Mucosa of descending colon (tissue), 3 donors: ENCODE measurements at regions not wholly inside any gene's neighbourhood (a gene's known extent, or its start where the extent isn't known, plus 50 kb on each side); places are given as distances from the start of the nearest gene placed in this dataset.

ENCODE experiments used
- ATAC-seq: fragments of 200-7000 bp; cut with Tn5 transposase; one replicate; pipeline ENCODE4 v1.9.1; 2020; ENCODE audit warnings: mild to moderate bottlenecking, moderate library complexity
- DNase-seq, 3 donors: peaks; one replicate each; pipeline ENCODE4 v3.0.0-alpha.2; 2020
- H3K36me3 ChIP-seq: fragments of 200-600 bp; one replicate; pipeline ENCODE4 v1.8.0; 2021; ENCODE audit warnings: low read depth, mild to moderate bottlenecking
- H3K4me1 ChIP-seq: fragments of 200-600 bp; one replicate; pipeline ENCODE4 v1.8.0; 2021; ENCODE audit warnings: low read depth, mild to moderate bottlenecking
- H3K4me3 ChIP-seq: fragments of 200-600 bp; one replicate; pipeline ENCODE4 v1.8.0; 2021; ENCODE audit warnings: mild to moderate bottlenecking
- H3K9me3 ChIP-seq: fragments of 200-600 bp; one replicate; pipeline ENCODE4 v1.8.0; 2021; ENCODE audit warnings: mild to moderate bottlenecking
- CTCF ChIP-seq: fragments of 200-600 bp; IDR thresholded peaks from one replicate; pipeline ENCODE4 v1.8.0; 2022; ENCODE audit warnings: antibody characterized with exemption, mild to moderate bottlenecking
- intact Hi-C, 2 donors: fragments of 100-400 bp; cut with DNase I in 1 of 2; cut with micrococcal nuclease in 1 of 2; formaldehyde crosslinking; loops; one replicate each; pipeline versions ENCODE4 v1.11.0 to v1.11.1; 2022; cut with DNase I, micrococcal nuclease
- donor health status: DM: no; HTN: no; CAD: no; lungs with moderate emphysema.
- donor health status: DM: no; HTN: no; CAD: no.
- donor health status: DM: no; HTN: yes; CAD: no.

GRCh38 chr7:153002115-153002514 lies 242.6 kb downstream of the ACTR3B start:
- TF ChIP-seq CTCF, result no peak
- Histone ChIP-seq H3K36me3 (no peaks in the 10 kb centered on the region), H3K9me3 (peaks cover 6% of the 10 kb centered on the region), H3K4me3 (no peak overlapping the region), H3K4me1 (no peaks in the 10 kb centered on the region)
- DNase-seq (no peak), ATAC-seq (no peak)
- intact Hi-C loops, result no loop called here

GRCh38 chr7:153002572-153002971 lies 243.0 kb downstream of the ACTR3B start:
- H3K9me3 ChIP-seq, result peaks cover 6% of the 10 kb centered on the region
- TF ChIP-seq CTCF, result no peak
- no peaks in the 10 kb centered on the region for H3K36me3 ChIP-seq
- intact Hi-C loops, result no loop called here
- ATAC-seq (no peak), DNase-seq (no peak)
- H3K4me1 ChIP-seq, result no peaks in the 10 kb centered on the region
- H3K4me3 ChIP-seq, result no peak overlapping the region

- TF ChIP-seq CTCF, result no peak
- no peak overlapping the region for H3K4me3 ChIP-seq
- H3K9me3 ChIP-seq, result peaks cover 6% of the 10 kb centered on the region
- no peaks in the 10 kb centered on the region for H3K36me3 ChIP-seq
- no peak for DNase-seq
- ATAC-seq, result no peak
- H3K4me1 ChIP-seq, result no peaks in the 10 kb centered on the region
- intact Hi-C loops, result no loop called here
Measured at GRCh38 chr7:153004341-153004740, 244.8 kb downstream of the ACTR3B start.

DNA sequence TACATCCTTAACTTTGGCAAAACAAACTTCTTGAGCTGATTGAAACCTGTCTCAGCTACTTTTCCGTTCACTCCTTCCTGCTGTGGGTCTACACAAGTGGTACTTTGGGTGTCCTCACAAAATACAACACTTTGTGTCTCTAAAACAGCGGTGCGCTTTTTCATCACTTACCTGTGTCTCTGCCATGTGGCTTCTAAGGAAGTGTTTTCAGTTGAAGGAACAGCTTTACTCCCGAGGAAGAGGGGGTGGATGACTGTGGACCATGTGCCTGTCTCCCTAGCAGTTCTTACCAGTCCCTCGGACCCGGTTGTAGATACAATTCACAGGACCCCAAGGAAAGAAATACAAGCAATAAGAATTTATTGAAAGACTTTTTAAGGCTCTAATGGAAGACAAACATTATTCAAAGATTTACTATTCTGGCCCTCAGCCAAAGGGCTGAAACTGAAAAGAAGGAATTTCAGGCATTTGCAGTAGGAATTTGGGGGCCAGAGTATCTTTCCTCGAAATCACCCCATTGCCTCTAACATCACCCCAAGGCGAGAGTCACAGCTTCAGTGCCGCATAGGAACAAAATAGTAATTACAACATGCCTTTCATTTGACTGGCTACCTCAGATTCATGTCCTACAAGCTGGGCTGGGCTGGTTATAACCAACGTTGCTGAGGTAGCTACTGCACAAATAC lies 246.3 kb downstream of the ACTR3B start:
- Histone ChIP-seq H3K4me3 (no peak overlapping the region), H3K4me1 (no peaks in the 10 kb centered on the region), H3K36me3 (no peaks in the 10 kb centered on the region), H3K9me3 (no peaks in the 10 kb centered on the region)
- DNase-seq (no peak), ATAC-seq (no peak)
- no peak for TF ChIP-seq CTCF
- intact Hi-C loops, result no loop called here

DNA sequence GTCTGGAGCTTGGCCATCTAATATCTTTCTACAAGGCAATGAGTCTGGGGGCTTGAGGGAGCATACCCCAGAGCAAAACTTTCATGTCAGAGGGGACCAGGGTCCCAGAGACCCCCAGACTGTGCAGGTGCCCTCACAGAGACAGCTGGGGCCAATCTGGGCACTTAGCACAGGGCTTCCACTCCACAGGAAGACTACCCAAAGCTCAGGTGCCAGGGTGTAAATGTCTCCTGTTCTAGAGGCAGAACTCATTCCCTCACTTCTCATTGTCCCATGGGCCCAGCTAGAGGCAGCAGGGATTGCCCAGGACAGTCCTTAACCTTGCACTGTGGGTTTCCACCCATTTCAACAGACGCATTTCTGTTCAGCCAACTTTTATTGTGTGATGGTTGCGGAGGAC lies 246.9 kb downstream of the ACTR3B start:
- ATAC-seq (no peak), DNase-seq (no peak)
- intact Hi-C loops, result no loop called here

More for the DNA sequence above, 246.9 kb downstream of the ACTR3B start:
- TF ChIP-seq CTCF, result no peak
- Histone ChIP-seq H3K36me3 (no peaks in the 10 kb centered on the region), H3K9me3 (no peaks in the 10 kb centered on the region), H3K4me3 (no peak overlapping the region), H3K4me1 (no peaks in the 10 kb centered on the region)
